Left renal cortex interstitium (tissue), 4 donors: ENCODE measurements at regions not wholly inside any gene's neighbourhood (a gene's known extent, or its start where the extent isn't known, plus 50 kb on each side); places are given as distances from the start of the nearest gene placed in this dataset.

Experiments
- DNase-seq, 4 donors: peaks; one replicate each; pipeline ENCODE4 v3.0.0-alpha.2; 2013; ENCODE audit warnings: low read depth in 4 of 4, low spot score in 2 of 4, missing footprints in 1 of 4

- DNase-seq, result no peak
These were observed 49.8 kb upstream of the FCN1 start for GRCh38 chr9:134967547-134967930.

- peak in 3 of 4 donors; percentile 27 to 56 (median 51) for DNase-seq
These were observed 50.5 kb upstream of the FCN1 start for GRCh38 chr9:134968011-134968822.

GRCh38 chr9:134968823-134969090, 51.0 kb upstream of the FCN1 start:
- DNase-seq, result no peak

- DNase-seq, result no peak
These were observed 51.7 kb upstream of the FCN1 start for GRCh38 chr9:134969156-134970045.

- no peak for DNase-seq
These were observed 52.5 kb upstream of the FCN1 start for GRCh38 chr9:134970198-134970597.

- no peak for DNase-seq
These were observed 53.0 kb upstream of the FCN1 start for GRCh38 chr9:134970719-134971118.

- DNase-seq, result no peak
These were observed 53.5 kb upstream of the FCN1 start for GRCh38 chr9:134971196-134971595.

GRCh38 chr9:134971696-134972095, 54.0 kb upstream of the FCN1 start:
- no peak for DNase-seq

GRCh38 chr9:134972140-134972539, 54.4 kb upstream of the FCN1 start:
- no peak for DNase-seq

GRCh38 chr9:134975253-134975652, 57.5 kb upstream of the FCN1 start:
- no peak for DNase-seq

GRCh38 chr9:134976403-134976802, 58.7 kb upstream of the FCN1 start:
- no peak for DNase-seq

- DNase-seq, result no peak
These were observed 60.6 kb upstream of the FCN1 start for GRCh38 chr9:134978272-134978671.

- no peak for DNase-seq
These were observed 62.8 kb upstream of the FCN1 start for GRCh38 chr9:134980516-134980915.

GRCh38 chr9:134980991-134981390, 63.3 kb upstream of the FCN1 start:
- no peak for DNase-seq

GRCh38 chr9:134981829-134982228, 64.1 kb upstream of the FCN1 start:
- DNase-seq, result no peak

- DNase-seq, result no peak
These were observed 64.6 kb upstream of the FCN1 start for GRCh38 chr9:134982311-134982710.

- DNase-seq, result no peak
These were observed 65.4 kb upstream of the FCN1 start for GRCh38 chr9:134983074-134983473.

GRCh38 chr9:134983506-134984371, 66.0 kb upstream of the FCN1 start:
- no peak for DNase-seq

- no peak for DNase-seq
These were observed 66.9 kb upstream of the FCN1 start for GRCh38 chr9:134984372-134985265.

- DNase-seq, result no peak
These were observed 67.7 kb upstream of the FCN1 start for GRCh38 chr9:134985451-134985850.
